Esophagus muscularis mucosa (tissue), 4 donors: ENCODE measurements at regions not wholly inside any gene's neighbourhood (a gene's known extent, or its start where the extent isn't known, plus 50 kb on each side); places are given as distances from the start of the nearest gene placed in this dataset.
A peak's percentile ranks its signal among the peaks of the same experiment; 100 is the strongest.

Source experiments
- DNase-seq: peaks from one replicate; pipeline ENCODE4 v3.0.0-alpha.2; 2017; ENCODE audit errors: extremely low spot score
- H3K27ac ChIP-seq, 4 donors: fragments of 200-600 bp; sonication (generic); replicated peaks in 1 of 4; 1 replicate in 3 of 4; 2 replicates in 1 of 4; pipeline ENCODE4 v1.5.1; 2016 to 2019; ENCODE audit warnings: mild to moderate bottlenecking in 1 of 4
- H3K27me3 ChIP-seq, 4 donors: fragments of 200-600 bp; sonication (generic); one replicate each; pipeline versions ENCODE4 v1.5.1 to v1.6.0; 2016 to 2019
- H3K36me3 ChIP-seq, 4 donors: fragments of 200-600 bp; sonication (generic); one replicate each; pipeline ENCODE4 v1.5.1; 2016 to 2019
- H3K4me1 ChIP-seq, 4 donors: fragments of 200-600 bp; sonication (generic); one replicate each; pipeline ENCODE4 v1.5.1; 2016 to 2019
- H3K4me3 ChIP-seq, 4 donors: fragments of 200-600 bp; sonication (generic); 1 replicate in 2 of 4; 2 replicates in 2 of 4; pipeline ENCODE4 v1.5.1; 2016 to 2019; ENCODE audit warnings: mild to moderate bottlenecking in 4 of 4, moderate library complexity in 1 of 4
- H3K9me3 ChIP-seq, 4 donors: fragments of 200-600 bp; sonication (generic); 1 replicate in 3 of 4; 2 replicates in 1 of 4; pipeline ENCODE4 v1.5.1; 2016 to 2019
- CTCF ChIP-seq, 3 experiments: fragments of 200-600 bp in 2 of 3; fragments of 450-650 bp in 1 of 3; sonication (generic) in 2 of 3; IDR thresholded peaks; one replicate each; pipeline ENCODE4 v1.5.1; 2017 to 2019; ENCODE audit warnings: antibody characterized with exemption in 3 of 3, mild to moderate bottlenecking in 2 of 3, moderate library complexity in 1 of 3
- EP300 ChIP-seq: sonication (generic); formaldehyde crosslinking; IDR thresholded peaks from one replicate; pipeline ENCODE4 v1.6.1; 2017; ENCODE audit warnings: antibody characterized with exemption
- POLR2A ChIP-seq: fragments of 450-650 bp; IDR thresholded peaks from one replicate; pipeline ENCODE4 v1.6.1; 2017; ENCODE audit warnings: antibody characterized with exemption, moderate library complexity, mild to moderate bottlenecking, low read depth
- POLR2AphosphoS5 ChIP-seq, 2 donors: sonication (generic); formaldehyde crosslinking; IDR thresholded peaks; one replicate each; pipeline ENCODE4 v1.6.1; 2017; ENCODE audit warnings: antibody characterized with exemption in 2 of 2
- WGBS: methylation state at CpG from one replicate; pipeline ENCODE4 v1.1.5; 2018; 5-methylcytosine and 5-hydroxymethylcytosine counted together
- intact Hi-C: fragments of 100-400 bp; cut with DNase I; formaldehyde crosslinking; loops from one replicate; pipeline ENCODE4 v1.15.1; 2023

DNA sequence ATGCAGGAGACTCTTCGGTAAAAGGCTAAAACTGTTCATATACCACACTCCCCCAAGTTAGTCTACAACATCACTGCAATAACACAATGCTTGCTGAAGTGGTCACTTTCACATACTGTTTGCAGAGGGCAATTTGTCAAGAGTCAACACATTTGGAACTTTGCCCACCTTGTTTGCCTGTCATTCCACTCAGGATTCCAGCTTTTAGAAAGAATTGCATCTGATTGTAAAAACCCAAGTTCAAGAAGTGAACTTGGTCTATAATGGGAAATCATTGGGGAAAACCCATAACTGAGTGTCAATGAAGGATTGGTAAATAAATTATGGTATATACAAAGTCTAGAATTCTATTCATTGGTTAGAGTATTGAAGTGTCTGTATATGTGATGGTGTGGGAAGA lies 120.5 kb downstream of the GADD45G start:
- H3K27me3 ChIP-seq, result no peaks in the 10 kb centered on the region
- DNase-seq, result no peak
- no peaks in the 10 kb centered on the region for H3K36me3 ChIP-seq
- H3K4me1 ChIP-seq, result no peaks in the 10 kb centered on the region
- 100% methylated on average over 1 of the region's 1 CpG for whole genome bisulfite sequencing
- H3K4me3 ChIP-seq, result no peak overlapping the region
- no peak overlapping the region for H3K27ac ChIP-seq
- no peak for TF ChIP-seq POLR2AphosphoS5 (IDR thresholded peaks at IDR 0.05)
- TF ChIP-seq POLR2A, result no peak
- TF ChIP-seq CTCF (IDR thresholded peaks at IDR 0.05), result no peak
- no peak for TF ChIP-seq EP300
- intact Hi-C loops, result no loop called here
- H3K9me3 ChIP-seq, result no peaks in the 10 kb centered on the region

DNA sequence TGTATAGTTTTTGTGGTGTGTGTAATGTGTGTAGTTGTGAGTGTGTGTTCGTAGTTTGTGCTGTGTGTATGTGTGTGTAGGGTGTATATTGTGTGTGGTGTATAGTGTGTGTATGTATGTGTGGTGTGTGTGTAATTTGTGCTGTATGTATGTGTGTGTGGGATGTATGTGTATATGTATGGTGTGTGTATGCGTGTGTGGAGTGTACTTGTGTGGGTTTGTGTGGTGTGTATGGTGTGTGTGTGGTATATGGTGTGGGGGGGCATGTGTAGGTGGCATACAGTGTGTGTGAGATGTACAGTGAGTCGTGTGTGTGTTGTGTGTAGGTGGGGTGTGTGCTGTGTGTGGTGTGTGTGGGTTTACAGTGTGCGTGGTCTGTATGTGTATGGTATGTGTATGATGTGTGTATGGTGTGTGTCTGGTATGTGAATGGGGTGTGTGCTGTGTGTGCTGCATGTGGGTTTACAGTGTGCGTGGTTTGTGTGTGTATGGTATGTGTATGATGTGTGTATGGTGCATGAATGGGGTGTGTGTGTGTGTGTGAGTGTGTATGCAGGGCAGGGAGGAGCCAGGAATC lies 125.2 kb downstream of the GADD45G start:
- Histone ChIP-seq H3K27ac (no peak overlapping the region), H3K36me3 (no peaks in the 10 kb centered on the region), H3K4me1 (peaks cover 25 to 30% (median 28%) of the 10 kb centered on the region in 4 donors), H3K9me3 (no peaks in the 10 kb centered on the region), H3K4me3 (no peak overlapping the region), H3K27me3 (no peaks in the 10 kb centered on the region)
- DNase-seq, result no peak
- no peak for TF ChIP-seq POLR2A
- TF ChIP-seq CTCF (IDR thresholded peaks at IDR 0.05), result no peak
- TF ChIP-seq POLR2AphosphoS5 (IDR thresholded peaks at IDR 0.05), result no peak
- TF ChIP-seq EP300, result no peak
- intact Hi-C loops, result loop anchor here (5.0 kb wide), 1 partner anchor 98 kb away; no protein-coding TSS in a partner anchor
- 73% methylated on average over 5 of the region's 5 CpGs for WGBS

GRCh38 chr9:89730715-89731114 lies 125.9 kb downstream of the GADD45G start:
- no peak overlapping the region for H3K4me3 ChIP-seq

DNA sequence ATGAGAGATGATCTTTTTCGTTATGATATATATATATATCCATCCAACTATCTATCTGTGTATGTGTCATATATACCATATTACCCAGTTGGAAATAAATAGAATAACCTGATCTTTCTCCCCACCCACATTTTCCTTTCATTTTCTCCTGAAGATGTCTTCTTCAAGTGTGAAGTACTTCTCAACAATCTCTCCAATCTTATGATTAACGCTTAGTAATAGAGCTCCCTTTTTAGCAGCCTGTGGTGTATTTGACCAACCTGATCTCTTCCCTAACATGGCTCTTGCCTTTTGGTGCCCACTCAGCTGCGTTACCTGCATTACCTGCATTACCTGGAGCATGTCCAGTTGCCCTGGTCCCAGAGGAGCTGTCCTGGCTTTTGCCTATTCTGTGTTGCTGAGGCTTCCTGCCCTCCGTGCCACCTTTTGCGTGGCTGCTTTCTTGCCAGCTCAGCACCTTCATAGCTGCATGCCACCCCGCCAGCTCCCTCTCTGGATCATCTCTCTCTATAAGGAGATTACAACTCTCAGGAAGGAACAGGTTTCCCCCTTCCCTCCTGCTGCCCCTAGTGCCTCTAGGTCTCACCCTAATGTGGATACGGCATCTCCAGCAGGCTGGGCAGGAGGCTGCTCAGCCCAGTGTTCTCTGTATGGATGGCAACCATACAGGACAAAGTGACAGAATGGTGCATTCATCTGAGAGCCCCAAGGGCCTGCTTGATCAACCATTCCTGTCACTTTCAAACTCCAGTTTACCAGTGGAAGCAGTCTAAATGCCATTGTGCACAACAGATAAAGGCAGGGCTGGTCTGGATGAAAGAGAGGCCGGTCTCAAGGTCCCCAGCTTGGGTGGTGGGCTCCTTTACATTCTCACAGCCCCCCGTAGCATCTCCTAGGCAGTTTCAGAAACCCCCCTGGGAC lies 126.7 kb downstream of the GADD45G start:
- no peak for TF ChIP-seq POLR2AphosphoS5 (IDR thresholded peaks at IDR 0.05)
- Histone ChIP-seq H3K4me1 (peaks cover 25 to 30% (median 28%) of the 10 kb centered on the region in 4 donors), H3K4me3 (no peak overlapping the region), H3K27me3 (no peaks in the 10 kb centered on the region), H3K27ac (no peak overlapping the region), H3K9me3 (no peaks in the 10 kb centered on the region), H3K36me3 (no peaks in the 10 kb centered on the region)
- intact Hi-C loops, result loop anchor here (5.0 kb wide), 1 partner anchor 99 kb away; no protein-coding TSS in a partner anchor
- no peak for DNase-seq
- 89% methylated on average over 8 of the region's 9 CpGs for WGBS

More at GRCh38 chr9:89730715-89731114, 125.9 kb downstream of the GADD45G start:
- 94% methylated on average over 17 of the region's 17 CpGs for WGBS
- peaks cover 25 to 30% (median 28%) of the 10 kb centered on the region in 4 donors for H3K4me1 ChIP-seq
- intact Hi-C loops, result loop anchor here (5.0 kb wide), 1 partner anchor 98 kb away; no protein-coding TSS in a partner anchor
- H3K27me3 ChIP-seq, result no peaks in the 10 kb centered on the region
- H3K9me3 ChIP-seq, result no peaks in the 10 kb centered on the region
- H3K27ac ChIP-seq, result no peak overlapping the region
- no peak for TF ChIP-seq CTCF (IDR thresholded peaks at IDR 0.05)
- TF ChIP-seq POLR2AphosphoS5 (IDR thresholded peaks at IDR 0.05), result no peak
- H3K36me3 ChIP-seq, result no peaks in the 10 kb centered on the region
- no peak for DNase-seq

DNA sequence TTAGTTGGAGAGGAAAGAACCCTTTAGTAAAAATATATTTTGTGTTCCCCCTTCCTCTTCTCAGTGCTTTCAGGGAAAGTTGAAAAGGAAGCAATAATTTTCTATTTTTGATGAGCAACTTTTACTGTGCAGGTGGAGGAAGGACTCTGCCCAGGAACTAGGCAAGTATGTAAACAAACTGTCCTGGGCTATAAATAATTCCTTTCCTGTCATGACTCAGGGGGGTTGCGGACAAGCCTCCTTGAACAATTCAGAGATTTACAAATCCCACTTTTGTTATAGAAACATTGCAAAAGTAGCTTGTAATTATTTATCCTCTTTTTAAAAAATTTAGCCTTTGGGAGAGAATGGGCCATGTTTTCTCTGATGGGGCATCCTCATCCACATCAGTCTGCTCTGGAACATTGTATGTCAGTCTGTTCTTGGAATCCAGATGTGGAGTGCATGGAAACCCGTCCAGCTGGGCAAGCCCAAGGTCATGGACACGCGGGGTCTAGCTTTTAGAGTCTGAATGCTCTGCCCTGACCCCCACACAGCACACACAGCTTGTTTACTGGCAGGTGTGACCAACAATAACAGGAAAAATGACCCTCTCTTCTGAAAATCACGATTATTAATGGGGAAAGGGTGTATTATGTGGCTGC lies 127.6 kb downstream of the GADD45G start:
- no peaks in the 10 kb centered on the region for H3K9me3 ChIP-seq
- peak overlapping the region in 2 of 4 donors; percentile 14 to 35 for H3K27ac ChIP-seq
- 49% methylated on average over 4 of the region's 5 CpGs for WGBS
- no peaks in the 10 kb centered on the region for H3K27me3 ChIP-seq
- H3K36me3 ChIP-seq, result no peaks in the 10 kb centered on the region
- intact Hi-C loops, result loop anchor here (5.0 kb wide), 1 partner anchor 100 kb away; no protein-coding TSS in a partner anchor
- TF ChIP-seq POLR2AphosphoS5 (IDR thresholded peaks at IDR 0.05), result peak in 1 of 2 donors; percentile 39
- TF ChIP-seq EP300, result no peak
- H3K4me3 ChIP-seq, result no peak overlapping the region
- DNase-seq, result no peak
- H3K4me1 ChIP-seq, result peaks cover 25 to 30% (median 28%) of the 10 kb centered on the region in 4 donors
